ENCODE measurements at regions not wholly inside any gene's neighbourhood (a gene's known extent, or its start where the extent isn't known, plus 50 kb on each side); places are given as distances from the start of the nearest gene placed in this dataset.

DNA sequence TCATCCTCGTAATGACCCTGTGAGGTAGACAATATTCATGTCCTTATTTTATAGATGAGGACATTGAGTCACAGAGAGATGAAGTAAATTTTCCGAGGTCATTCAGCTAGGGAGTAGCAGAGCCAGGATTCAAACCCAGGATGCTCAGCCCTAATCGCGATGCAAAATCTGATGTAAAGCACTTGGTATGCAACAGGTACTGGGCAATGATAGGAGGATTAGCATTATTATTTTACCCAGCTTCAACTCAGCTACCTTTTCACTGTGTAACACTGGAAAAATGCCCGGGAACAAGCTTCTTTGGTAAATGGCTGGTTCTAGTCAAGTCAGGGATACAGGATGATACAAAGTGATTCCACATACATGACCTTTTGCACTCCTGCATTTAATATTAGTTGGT, 88.7 kb downstream of the ATP1A1 start:
- TF ChIP-seq, protein P1, sequence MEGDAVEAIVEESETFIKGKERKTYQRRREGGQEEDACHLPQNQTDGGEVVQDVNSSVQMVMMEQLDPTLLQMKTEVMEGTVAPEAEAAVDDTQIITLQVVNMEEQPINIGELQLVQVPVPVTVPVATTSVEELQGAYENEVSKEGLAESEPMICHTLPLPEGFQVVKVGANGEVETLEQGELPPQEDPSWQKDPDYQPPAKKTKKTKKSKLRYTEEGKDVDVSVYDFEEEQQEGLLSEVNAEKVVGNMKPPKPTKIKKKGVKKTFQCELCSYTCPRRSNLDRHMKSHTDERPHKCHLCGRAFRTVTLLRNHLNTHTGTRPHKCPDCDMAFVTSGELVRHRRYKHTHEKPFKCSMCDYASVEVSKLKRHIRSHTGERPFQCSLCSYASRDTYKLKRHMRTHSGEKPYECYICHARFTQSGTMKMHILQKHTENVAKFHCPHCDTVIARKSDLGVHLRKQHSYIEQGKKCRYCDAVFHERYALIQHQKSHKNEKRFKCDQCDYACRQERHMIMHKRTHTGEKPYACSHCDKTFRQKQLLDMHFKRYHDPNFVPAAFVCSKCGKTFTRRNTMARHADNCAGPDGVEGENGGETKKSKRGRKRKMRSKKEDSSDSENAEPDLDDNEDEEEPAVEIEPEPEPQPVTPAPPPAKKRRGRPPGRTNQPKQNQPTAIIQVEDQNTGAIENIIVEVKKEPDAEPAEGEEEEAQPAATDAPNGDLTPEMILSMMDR (IDR thresholded peaks at IDR 0.05): no peak
- TF ChIP-seq POLR2AphosphoS5 (IDR thresholded peaks at IDR 0.05; ENCODE audit: low read depth, low read length) (no peak), SIN3A (IDR thresholded peaks at IDR 0.05; ENCODE audit: borderline replicate concordance, insufficient read depth, low read depth, low read length) (no peak)
- TF ChIP-seq, protein P2, sequence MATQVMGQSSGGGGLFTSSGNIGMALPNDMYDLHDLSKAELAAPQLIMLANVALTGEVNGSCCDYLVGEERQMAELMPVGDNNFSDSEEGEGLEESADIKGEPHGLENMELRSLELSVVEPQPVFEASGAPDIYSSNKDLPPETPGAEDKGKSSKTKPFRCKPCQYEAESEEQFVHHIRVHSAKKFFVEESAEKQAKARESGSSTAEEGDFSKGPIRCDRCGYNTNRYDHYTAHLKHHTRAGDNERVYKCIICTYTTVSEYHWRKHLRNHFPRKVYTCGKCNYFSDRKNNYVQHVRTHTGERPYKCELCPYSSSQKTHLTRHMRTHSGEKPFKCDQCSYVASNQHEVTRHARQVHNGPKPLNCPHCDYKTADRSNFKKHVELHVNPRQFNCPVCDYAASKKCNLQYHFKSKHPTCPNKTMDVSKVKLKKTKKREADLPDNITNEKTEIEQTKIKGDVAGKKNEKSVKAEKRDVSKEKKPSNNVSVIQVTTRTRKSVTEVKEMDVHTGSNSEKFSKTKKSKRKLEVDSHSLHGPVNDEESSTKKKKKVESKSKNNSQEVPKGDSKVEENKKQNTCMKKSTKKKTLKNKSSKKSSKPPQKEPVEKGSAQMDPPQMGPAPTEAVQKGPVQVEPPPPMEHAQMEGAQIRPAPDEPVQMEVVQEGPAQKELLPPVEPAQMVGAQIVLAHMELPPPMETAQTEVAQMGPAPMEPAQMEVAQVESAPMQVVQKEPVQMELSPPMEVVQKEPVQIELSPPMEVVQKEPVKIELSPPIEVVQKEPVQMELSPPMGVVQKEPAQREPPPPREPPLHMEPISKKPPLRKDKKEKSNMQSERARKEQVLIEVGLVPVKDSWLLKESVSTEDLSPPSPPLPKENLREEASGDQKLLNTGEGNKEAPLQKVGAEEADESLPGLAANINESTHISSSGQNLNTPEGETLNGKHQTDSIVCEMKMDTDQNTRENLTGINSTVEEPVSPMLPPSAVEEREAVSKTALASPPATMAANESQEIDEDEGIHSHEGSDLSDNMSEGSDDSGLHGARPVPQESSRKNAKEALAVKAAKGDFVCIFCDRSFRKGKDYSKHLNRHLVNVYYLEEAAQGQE (IDR thresholded peaks at IDR 0.05; ENCODE audit: insufficient read depth in 1 of 2, low read depth in 2 of 2, low read length in 1 of 2): no peak
